B cell (primary cell): ENCODE measurements at regions not wholly inside any gene's neighbourhood (a gene's known extent, or its start where the extent isn't known, plus 50 kb on each side); places are given as distances from the start of the nearest gene placed in this dataset.

Source experiments
- ATAC-seq: fragments of 200-7000 bp; cut with Tn5 transposase; one replicate; pipeline ENCODE4 v1.10.0; 2021; ENCODE audit warnings: low read depth, mild to moderate bottlenecking, moderate number of reproducible peaks, moderate library complexity
- CTCF ChIA-PET: fragments of 350-600 bp; sonication (Branson Sonifier 250); formaldehyde crosslinking; loops from one replicate; lab custom pipeline; 2021; ENCODE audit warnings: antibody characterized with exemption, inconsistent platforms; lab: Charles Lee
- POLR2A ChIA-PET: fragments of 350-600 bp; sonication (Branson Sonifier 250); formaldehyde crosslinking; loops from one replicate; lab custom pipeline; 2021; ENCODE audit warnings: antibody characterized with exemption; lab: Charles Lee
- DNase-seq: peaks from one replicate; pipeline ENCODE4 v3.0.0; 2013
- H2AFZ ChIP-seq: 2 replicates; pipeline ENCODE4 v1.6.1; 2012; ENCODE audit warnings: mild to moderate bottlenecking, low read depth, low read length; ENCODE audit not compliant: insufficient read depth, poor library complexity, severe bottlenecking
- H3K27ac ChIP-seq, 2 donors: 1 replicate in 1 of 2; 2 replicates in 1 of 2; pipeline ENCODE4 v1.5.1; 2012 to 2013; ENCODE audit warnings: low read length in 2 of 2, mild to moderate bottlenecking in 2 of 2, moderate library complexity in 1 of 2
- H3K27me3 ChIP-seq, 4 experiments: fragments of 200-600 bp in 1 of 4; sonication (generic) in 1 of 4; replicated peaks in 1 of 4; 1 replicate in 2 of 4; 2 replicates in 2 of 4; pipeline versions ENCODE4 v1.6.1 to v1.7.0; 2013 to 2016; ENCODE audit warnings: low read length in 3 of 4, mild to moderate bottlenecking in 2 of 4, mixed read lengths in 1 of 4, moderate library complexity in 1 of 4; ENCODE audit not compliant: insufficient read depth in 4 of 4, control insufficient read depth in 3 of 4; ENCODE audit errors: control extremely low read depth in 1 of 4
- H3K36me3 ChIP-seq, 2 experiments: replicated peaks in 1 of 2; 1 replicate in 1 of 2; 2 replicates in 1 of 2; pipeline versions ENCODE4 v1.6.1 to v1.7.1; 2013; ENCODE audit warnings: low read length in 1 of 2; ENCODE audit not compliant: insufficient read depth in 2 of 2, control insufficient read depth in 1 of 2; ENCODE audit errors: control extremely low read depth in 1 of 2, extremely low read depth in 1 of 2
- H3K4me1 ChIP-seq, 2 donors: fragments of 200-600 bp in 1 of 2; sonication (generic) in 1 of 2; 1 replicate in 1 of 2; 2 replicates in 1 of 2; pipeline versions ENCODE4 v1.5.1 to v1.6.1; 2013 to 2017; ENCODE audit warnings: low read length in 2 of 2; ENCODE audit not compliant: control insufficient read depth in 2 of 2, insufficient read depth in 2 of 2
- H3K4me2 ChIP-seq: replicated peaks from 2 replicates; pipeline ENCODE3; 2012; ENCODE audit warnings: mild to moderate bottlenecking, low read depth, low read length; ENCODE audit not compliant: poor library complexity, severe bottlenecking
- H3K4me3 ChIP-seq, 5 experiments: fragments of 200-600 bp in 1 of 5; sonication (generic) in 1 of 5; 1 replicate in 3 of 5; 2 replicates in 2 of 5; pipeline versions ENCODE4 v1.5.1 to v1.7.0; 2011 to 2016; ENCODE audit warnings: low read length in 4 of 5, mild to moderate bottlenecking in 4 of 5, low read depth in 2 of 5, control low read depth in 1 of 5, moderate library complexity in 1 of 5; ENCODE audit not compliant: insufficient read depth in 1 of 5; ENCODE audit errors: control extremely low read depth in 1 of 5, extremely low read depth in 1 of 5
- H3K79me2 ChIP-seq: fragments of 200-600 bp; sonication (generic); one replicate; pipeline ENCODE4 v1.6.0; 2016; ENCODE audit warnings: low read length; ENCODE audit not compliant: control insufficient read depth, insufficient read depth
- H3K9ac ChIP-seq: fragments of 200-600 bp; sonication (generic); 2 replicates; pipeline ENCODE4 v1.6.1; 2017; ENCODE audit warnings: mild to moderate bottlenecking, low read length, moderate library complexity
- H3K9me3 ChIP-seq, 3 donors: one replicate each; pipeline versions ENCODE4 v1.6.1 to v1.7.1; 2013; ENCODE audit warnings: low read length in 2 of 3; ENCODE audit not compliant: control insufficient read depth in 2 of 3, insufficient read depth in 1 of 3; ENCODE audit errors: control extremely low read depth in 1 of 3
- H4K20me1 ChIP-seq: 2 replicates; pipeline ENCODE4 v1.6.0; 2012; ENCODE audit warnings: mild to moderate bottlenecking, low read length; ENCODE audit not compliant: insufficient read depth, control insufficient read depth, poor library complexity, severe bottlenecking
- H3K27ac Mint-ChIP-seq: one replicate; pipeline ENCODE4 v1.8.0; 2021; ENCODE audit warnings: mixed read lengths
- H3K27me3 Mint-ChIP-seq: one replicate; pipeline ENCODE4 v1.8.0; 2021; ENCODE audit warnings: mixed read lengths
- H3K4me1 Mint-ChIP-seq: one replicate; pipeline ENCODE4 v1.8.0; 2021; ENCODE audit warnings: mixed read lengths
- H3K4me3 Mint-ChIP-seq: one replicate; pipeline ENCODE4 v1.8.0; 2021; ENCODE audit warnings: mixed read lengths
- H3K9me3 Mint-ChIP-seq: one replicate; pipeline ENCODE4 v1.8.0; 2022; ENCODE audit warnings: mixed read lengths; ENCODE audit not compliant: insufficient read depth
- CTCF ChIP-seq: fragments of 200-600 bp; IDR thresholded peaks from one replicate; pipeline ENCODE4 v1.8.0; 2022; ENCODE audit warnings: antibody characterized with exemption, mild to moderate bottlenecking
- EZH2 ChIP-seq: IDR thresholded peaks from 2 replicates; pipeline ENCODE4 v1.6.1; 2012; ENCODE audit warnings: borderline replicate concordance, low read depth, mild to moderate bottlenecking, moderate library complexity, low read length; ENCODE audit not compliant: insufficient read depth, poor library complexity, severe bottlenecking
- WGBS: methylation state at CpG from one replicate; pipeline ENCODE4 v1.1.5; 2013; ENCODE audit warnings: missing lambda C conversion rate; ENCODE audit not compliant: insufficient coverage; 5-methylcytosine and 5-hydroxymethylcytosine counted together
- intact Hi-C: fragments of 100-400 bp; cut with micrococcal nuclease; formaldehyde crosslinking; loops from one replicate; pipeline ENCODE4 v1.10.0; 2022

GRCh38 chr6:82584856-82585255, 221.2 kb downstream of the TPBG start:
- ATAC-seq = no peak
- no peaks in the 10 kb centered on the region for H3K4me1 Mint-ChIP-seq
- H3K9ac ChIP-seq = no peak overlapping the region
- H3K9me3 ChIP-seq = no peaks in the 10 kb centered on the region
- CTCF ChIA-PET = no interaction called here
- H3K27ac Mint-ChIP-seq = no peak overlapping the region
- intact Hi-C loops = no loop called here
- no peaks in the 10 kb centered on the region for H3K4me1 ChIP-seq
- H3K9me3 Mint-ChIP-seq = no peaks in the 10 kb centered on the region
- H3K4me3 Mint-ChIP-seq = no peak overlapping the region
- TF ChIP-seq CTCF = no peak
- no peak for TF ChIP-seq EZH2
- no peak overlapping the region for H2AFZ ChIP-seq
- H3K79me2 ChIP-seq = no peaks in the 10 kb centered on the region
- no CpG with 5 or more reads among the region's 3 CpGs for WGBS
- DNase-seq = no peak
- no peak overlapping the region for H3K4me2 ChIP-seq
- H3K27me3 ChIP-seq = no peaks in the 10 kb centered on the region
- no peak overlapping the region for H3K27ac ChIP-seq
- H3K36me3 ChIP-seq = no peaks in the 10 kb centered on the region
- POLR2A ChIA-PET = no interaction called here
- H3K4me3 ChIP-seq = no peak overlapping the region
- H4K20me1 ChIP-seq = no peaks in the 10 kb centered on the region
- no peaks in the 10 kb centered on the region for H3K27me3 Mint-ChIP-seq

DNA sequence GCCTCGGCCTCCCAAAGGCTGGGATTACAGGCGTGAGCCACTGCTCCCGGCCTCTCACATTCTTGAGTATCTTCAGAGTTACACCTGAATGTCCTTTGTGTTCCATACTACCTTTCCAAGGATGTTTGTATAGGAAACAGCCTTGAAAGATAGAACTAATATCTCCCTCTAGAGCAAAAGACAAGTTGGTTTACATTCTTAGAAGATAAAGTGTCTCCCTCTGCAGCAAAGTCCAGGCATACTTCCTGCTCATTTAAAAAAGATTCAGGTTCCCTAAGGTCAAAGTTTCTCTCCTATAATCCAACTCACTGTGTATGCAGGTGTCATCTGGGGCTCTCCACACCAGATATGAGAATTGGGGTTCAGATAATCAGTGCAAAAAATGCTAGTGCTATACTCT, 224.4 kb downstream of the TPBG start:
- H3K4me1 ChIP-seq = no peaks in the 10 kb centered on the region
- ATAC-seq (no peak), DNase-seq (no peak)
- intact Hi-C loops = no loop called here
- no CpG with 5 or more reads among the region's 3 CpGs for WGBS
- H3K27ac ChIP-seq = no peak overlapping the region
- H3K27me3 ChIP-seq = no peaks in the 10 kb centered on the region
- H3K36me3 ChIP-seq = no peaks in the 10 kb centered on the region
- H2AFZ ChIP-seq = no peak overlapping the region
- no peak overlapping the region for H3K9ac ChIP-seq
- H3K4me3 Mint-ChIP-seq = no peak overlapping the region
- H3K9me3 Mint-ChIP-seq = no peaks in the 10 kb centered on the region
- TF ChIP-seq CTCF (no peak), EZH2 (no peak)
- no peaks in the 10 kb centered on the region for H4K20me1 ChIP-seq
- no peak overlapping the region for H3K27ac Mint-ChIP-seq
- H3K79me2 ChIP-seq = no peaks in the 10 kb centered on the region
- no peaks in the 10 kb centered on the region for H3K27me3 Mint-ChIP-seq
- H3K9me3 ChIP-seq = no peaks in the 10 kb centered on the region
- H3K4me3 ChIP-seq = no peak overlapping the region
- CTCF ChIA-PET = no interaction called here
- H3K4me2 ChIP-seq = no peak overlapping the region
- POLR2A ChIA-PET = no interaction called here
- H3K4me1 Mint-ChIP-seq = no peaks in the 10 kb centered on the region
